ENCODE measurements at regions not wholly inside any gene's neighbourhood (a gene's known extent, or its start where the extent isn't known, plus 50 kb on each side); places are given as distances from the start of the nearest gene placed in this dataset.
"Not testable (repeated sequence)": the region's sequence is repeated elsewhere in the genome, so short reads cannot be mapped to it uniquely, and the experiment has no call there.

DNA sequence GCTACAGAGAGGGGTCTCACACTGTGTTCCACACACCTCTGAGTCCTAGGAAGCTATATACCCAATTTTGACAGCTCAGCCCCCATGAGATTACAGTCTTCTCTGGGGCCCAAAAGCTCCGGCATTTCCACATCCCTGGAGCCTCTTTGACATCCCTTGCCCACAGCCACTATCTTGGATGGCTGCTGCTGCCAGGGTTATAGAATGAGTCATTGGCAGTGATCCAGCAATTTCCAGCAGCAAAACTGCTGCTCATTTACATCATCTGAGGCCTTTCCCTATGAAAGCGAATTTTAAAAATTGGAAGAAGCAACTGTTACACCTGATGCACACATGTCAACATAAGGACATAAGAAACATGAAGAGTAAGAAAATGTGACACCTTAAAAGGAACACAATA lies 590.7 kb downstream of the MEI4 start:
- DNase-seq, result no peak

DNA sequence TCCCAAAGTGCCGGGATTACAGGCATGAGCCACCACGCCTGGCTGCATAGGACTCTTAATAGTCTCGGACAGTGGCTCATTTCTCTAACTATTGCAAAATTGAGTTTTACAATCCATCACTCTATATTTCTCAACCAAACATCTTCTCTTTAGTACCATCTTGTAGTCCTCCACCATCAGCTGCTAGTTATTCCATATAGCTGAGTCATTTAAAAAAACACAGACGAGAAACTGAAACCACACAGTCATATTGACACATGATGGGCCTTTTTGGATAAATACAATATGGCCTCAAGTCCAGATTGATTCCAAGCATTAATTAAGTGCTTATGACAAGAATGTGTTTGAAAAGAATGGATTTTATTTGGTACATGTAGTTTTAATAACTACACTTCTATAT lies 599.1 kb downstream of the MEI4 start:
- no peak for DNase-seq

DNA sequence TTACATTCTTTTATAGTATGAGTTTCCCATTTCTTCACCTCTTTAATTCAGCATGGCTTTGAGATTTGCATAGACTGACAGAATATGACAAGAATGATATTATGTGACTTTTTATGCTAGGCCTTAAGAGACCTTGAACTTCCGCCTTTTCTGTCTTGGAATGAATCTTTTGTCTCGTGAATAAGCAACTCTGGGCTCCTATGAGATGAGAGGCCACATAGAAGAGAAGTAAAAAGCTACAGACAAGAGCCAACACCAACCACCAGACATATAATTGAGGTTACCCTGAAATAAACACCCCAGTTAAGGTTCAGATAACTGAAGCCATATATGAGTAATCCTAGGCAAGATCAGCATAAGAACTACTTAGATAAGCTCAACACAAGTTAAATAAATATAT lies 600.8 kb downstream of the MEI4 start:
- DNase-seq, result no peak

DNA sequence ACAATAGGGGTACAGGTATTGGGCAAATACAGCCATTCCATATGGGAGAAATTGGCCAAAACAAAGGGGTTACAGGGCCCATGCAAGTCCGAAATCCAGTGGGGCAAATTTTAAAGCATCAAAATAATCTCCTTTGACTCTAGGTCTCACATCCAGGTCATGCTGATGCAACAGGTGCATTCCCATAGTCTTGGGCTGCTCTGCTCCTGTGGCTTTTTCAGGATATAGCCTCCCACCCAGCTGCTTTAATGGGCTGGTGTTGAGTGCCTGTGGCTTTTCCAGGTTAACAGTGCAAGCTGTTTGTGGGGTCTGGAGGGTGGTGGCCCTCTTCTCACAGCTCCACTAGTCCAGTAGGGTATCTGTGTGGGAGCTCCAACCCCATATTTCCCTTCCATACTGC lies 607.1 kb downstream of the MEI4 start:
- no peak for DNase-seq

DNA sequence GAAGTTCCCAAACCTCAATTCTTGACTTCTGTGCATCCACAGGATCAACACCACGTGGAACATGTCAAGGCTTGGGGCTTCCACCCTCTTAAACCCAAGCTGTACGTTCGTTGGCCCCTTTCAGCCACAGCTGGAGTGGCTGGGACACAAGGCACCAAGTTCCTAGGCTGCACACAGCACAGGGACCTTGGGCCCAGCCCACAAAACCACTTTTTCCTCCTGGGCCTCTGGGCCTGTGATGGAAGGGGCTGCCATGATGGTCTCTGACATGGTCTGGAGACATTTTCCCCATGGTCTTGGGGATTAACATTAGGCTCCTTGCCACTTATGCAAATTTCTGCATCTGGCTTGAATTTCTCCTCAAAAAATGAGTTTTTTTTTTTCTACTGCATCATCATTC lies 606.9 kb upstream of the IRAK1BP1 start:
- not testable (repeated sequence) for DNase-seq

DNA sequence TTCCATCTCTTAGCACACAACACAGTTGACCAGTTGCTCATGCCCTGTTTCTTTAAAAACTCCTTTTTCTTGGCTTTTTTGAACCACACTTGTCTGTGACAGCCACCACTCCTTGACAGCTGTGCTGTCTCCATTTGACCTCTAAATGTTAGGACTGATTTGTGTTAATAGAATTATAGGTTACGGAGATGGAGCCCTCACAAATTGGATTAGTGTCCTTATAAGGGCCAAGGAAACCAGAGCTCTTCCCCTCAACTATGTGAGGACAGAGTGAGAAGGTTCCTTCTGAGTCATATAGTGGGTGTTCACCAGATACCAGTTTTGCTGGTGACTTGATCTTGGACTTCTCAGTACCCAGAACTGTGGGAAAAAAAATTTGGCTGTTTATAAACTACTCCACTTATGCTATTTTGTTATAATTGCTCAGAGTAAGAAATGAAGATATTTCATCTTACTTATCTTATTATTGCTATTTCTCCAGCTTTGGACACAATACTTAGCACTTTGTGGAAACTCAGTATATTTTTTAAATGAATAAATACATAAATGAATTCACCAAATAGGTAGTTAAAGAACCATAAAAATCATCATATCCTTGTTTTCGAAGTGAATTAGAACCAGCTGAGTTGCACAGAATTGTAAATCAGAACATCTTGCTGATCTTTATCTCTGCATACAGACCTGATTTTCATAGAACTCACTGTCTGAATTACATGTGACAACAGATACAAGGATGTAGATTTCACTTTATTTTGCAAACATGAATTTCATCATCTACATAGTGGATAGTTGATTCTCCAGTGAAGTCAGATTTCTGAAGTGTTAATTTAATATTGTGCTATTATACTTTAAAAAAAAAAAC lies 598.5 kb upstream of the IRAK1BP1 start:
- DNase-seq, result no peak

DNA sequence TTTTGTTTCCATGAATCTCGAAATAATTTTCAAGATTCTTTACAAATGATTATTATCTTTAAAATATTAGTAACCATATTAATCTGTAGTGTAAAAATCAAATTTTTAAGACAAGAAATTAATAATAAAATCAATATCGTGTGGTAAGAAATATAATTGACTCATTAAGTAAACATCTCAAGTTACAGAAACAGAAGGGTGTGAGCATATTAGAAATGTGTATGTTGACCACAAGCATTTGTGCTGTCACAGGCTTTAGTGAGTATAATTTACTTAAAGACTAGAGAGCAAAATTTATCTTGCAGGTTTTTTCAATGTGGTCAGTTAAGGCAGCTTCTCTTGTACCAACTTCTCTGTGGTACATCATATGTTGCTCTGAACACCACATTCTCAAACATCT lies 566.5 kb upstream of the IRAK1BP1 start:
- no peak for DNase-seq

DNA sequence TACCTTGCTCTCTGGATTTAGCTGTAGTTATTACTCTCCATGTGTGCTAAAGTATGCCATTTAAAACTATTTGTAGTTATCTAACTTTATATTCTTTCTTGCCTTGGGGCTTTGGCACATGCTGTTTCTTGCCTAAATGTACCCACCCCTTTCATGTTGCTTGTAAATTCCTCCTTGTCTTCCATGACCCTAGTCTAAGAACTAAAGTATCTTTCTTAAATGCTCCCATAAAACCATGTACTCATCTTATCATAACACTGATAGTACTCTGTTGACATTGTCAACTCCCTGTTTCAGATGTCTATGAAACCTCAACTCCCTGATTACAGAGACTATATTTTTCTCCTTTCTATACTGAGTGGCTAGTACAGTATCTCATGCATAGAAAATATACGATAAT lies 564.9 kb upstream of the IRAK1BP1 start:
- DNase-seq, result no peak

DNA sequence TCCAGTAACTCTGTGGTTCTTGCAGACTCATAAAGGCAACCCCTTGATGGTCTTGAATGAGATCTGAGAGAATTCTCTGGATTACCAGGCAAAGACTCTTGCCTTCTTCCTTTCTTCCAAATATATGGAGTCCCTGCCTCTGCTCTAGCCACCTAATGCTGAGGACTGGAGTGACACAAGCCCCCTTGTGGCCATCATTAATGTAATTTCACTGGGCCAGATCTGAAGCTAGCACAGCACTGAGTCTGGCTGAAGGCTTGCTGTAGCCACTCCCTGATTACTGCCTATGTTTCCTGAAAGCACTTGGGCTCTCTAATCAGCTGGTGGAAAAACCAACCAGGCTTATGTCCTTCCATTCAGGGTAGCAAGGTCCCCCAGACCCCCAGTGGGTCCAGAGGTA lies 559.3 kb upstream of the IRAK1BP1 start:
- no peak for DNase-seq

DNA sequence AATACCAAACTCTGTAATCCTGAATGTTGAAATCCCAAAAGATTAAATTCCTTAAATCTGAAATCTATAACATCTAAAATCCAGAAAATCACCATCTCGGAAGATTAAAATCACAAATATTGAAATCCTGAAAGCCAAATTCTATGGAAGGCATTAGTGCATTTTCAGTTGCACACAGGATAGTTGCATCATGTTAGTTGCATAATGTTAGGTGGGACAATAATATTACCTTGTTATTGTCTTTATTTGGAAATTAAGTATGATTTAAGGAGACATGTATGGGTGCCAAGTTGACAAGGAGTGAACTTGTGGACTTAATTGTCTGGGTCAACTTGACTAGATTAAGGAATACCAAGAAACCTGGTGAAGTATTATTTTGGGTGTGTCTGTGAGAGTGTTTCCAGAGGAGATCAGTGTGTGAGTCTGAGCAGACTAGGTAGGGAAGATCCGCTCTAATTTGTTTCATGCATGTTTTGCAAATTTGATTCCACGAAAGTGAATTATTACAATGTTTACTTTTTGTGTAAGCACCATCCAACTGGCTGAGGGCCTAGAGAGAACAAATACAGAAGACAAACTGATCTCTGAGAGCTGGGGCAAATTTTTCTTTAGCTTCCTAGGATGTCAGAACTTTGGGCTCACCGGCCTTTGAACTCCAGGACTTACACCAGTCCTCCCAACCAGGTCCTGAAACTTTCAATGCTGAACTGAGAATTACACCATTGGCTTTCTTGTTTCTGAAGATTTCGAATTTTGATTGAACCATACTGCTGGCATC lies 545.1 kb upstream of the IRAK1BP1 start:
- DNase-seq, result no peak

DNA sequence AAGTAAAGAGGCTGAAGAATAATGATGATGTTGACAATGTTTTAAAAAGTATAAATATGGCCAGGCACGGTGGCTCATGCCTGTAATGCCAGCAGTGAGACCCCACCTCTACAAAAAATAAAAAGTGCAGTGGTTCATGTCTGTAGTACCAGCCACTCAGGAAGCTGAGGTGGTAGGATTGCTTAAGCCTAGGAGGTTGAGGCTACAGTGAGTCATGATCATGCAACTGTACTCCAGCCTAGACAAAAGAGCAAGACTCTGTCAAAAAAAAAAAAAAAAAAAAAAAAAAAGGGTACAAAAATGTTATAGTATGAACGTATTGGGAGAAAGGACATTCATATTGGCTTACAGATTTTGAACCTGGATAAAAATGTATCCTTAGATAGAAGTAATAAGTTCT lies 543.1 kb upstream of the IRAK1BP1 start:
- no peak for DNase-seq

DNA sequence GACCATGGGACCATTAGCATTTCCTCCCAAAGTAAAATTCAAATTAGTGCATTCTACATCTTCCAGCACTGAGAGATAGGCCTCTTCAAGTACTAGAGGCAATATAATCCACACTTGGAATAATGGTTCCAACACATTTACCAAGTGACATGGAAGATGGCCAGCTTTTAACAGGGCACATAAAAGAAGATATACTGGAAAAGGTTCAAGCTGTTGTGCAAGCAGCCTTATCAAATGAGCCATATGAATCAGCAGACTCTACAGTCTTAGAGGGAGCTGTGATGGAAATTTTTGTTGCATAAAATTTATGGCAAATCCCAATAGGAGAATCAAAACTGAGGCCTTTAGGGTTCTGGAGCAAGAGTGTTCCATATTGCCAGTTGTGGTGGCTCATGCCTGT lies 526.6 kb upstream of the IRAK1BP1 start:
- no peak for DNase-seq

DNA sequence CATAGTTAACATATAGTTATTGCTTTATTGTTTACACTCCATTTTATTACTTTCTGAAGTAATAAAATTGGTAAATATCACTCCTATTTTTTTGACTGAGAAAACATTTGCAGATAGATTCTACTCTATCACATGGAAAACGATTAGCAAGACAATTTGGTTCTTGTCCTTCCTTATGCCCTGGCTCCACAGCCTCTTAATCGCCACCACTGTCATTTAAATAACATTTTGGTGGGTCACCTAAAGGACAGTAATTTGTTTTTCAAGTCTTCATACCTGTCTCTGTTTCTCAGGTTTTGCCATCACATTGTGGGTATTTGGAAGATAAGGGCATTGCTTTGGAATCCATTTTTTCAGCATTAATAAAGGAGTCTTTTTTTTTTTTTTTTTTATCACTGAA lies 521.5 kb upstream of the IRAK1BP1 start:
- no peak for DNase-seq

DNA sequence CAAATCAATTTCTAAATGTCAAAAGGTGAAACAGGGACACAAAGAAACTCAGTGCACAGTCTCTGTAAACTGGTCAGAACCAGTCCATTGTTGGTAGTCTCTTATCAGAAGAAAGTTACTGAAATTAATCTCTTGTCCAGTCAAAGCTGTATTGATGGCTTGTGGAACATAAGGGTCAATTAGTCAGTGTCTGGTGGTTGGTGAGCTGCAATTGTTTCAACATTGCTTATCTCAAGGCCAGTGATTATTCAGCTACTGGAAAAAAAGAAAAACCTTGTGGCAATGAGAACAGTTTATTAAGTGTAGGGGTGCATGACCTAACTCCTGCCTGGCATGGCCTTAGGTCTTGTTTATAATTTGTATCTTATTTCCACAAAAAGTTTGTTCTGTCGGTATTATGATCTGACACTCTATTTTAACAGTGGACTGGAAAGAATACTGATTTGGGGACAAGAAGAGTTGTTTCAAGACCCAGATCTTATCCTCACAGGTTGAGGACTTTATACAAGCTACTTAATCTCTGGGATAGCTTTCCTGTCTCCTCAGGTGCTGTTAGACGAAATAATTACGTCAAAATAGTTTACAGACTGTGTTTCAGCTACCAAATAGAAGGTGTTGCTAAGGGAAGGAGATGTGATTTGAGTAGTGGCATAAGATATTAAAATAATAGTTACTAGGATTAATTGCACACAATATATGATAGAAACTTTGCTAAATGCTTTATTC lies 520.0 kb upstream of the IRAK1BP1 start:
- no peak for DNase-seq

DNA sequence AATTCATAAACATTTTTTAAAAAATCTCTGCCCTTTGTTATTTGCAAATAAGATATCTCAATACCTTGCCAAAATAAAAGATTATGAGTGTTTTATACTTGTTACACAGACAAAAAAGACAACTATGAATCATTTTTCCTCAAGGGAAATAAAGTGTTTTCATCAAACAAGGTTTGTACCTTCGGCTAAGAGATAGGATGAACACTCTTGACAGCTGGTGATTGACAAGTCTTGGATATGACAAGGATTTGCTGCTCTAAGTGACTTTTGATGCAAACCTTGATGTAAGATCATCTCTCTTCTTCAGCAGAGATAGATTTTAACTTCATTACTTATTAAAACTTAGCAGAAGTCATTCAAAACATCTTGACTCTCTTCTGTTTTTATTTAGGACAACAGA lies 514.3 kb upstream of the IRAK1BP1 start:
- no peak for DNase-seq

DNA sequence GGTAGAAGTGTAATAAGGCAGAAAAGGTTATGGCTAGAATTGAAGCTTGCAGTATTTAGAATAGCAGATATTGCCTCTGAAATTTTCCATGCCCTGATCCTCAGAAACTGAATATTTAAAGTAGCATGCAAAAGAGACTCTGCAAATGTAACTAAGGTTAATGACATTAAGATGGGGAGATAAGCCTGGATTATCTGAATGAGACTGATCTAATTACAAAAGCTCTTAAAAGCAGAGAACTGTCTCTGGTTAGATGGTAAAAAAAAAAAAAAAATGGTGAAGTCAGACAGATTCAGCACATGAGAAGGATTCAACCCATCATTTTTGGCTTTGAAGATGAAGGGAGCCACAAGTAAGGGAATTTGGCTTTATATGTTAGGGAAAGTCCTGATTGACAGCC lies 503.7 kb upstream of the IRAK1BP1 start:
- no peak for DNase-seq

DNA sequence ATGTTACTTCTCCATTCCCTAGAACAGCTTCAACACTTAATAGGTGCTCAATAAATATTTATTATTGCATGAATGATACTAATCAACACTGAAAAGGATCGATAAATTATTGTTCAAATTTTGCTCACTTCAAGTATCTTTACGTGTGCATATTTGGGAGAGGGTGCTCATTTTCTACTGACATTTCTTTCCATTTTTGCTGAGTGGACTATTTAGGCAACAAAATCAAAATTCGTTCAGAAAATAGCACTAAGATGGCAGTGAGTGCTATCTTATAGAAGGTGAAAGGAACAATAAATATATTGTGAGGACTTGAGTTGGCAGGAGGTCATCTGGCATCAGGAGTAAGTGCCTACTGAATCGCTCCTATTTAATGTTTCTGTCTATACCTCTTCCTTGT lies 501.9 kb upstream of the IRAK1BP1 start:
- DNase-seq, result no peak

DNA sequence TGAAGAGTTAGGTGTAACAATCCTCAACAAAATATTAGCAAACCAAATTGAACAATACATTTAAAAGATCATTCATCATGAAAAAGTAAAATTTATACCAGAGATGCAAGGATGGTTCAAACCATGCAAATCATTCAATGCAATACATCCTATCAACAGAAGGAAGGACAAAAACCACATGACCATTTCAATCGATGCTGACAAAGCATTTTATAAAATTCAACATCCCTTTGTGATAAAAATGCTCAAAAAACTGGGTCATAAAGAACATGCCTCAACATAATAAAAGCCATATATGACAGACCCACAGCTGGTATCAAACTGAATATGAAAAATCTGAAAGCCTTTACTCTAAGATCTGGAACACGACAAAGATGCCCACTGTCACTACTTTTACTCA lies 490.3 kb upstream of the IRAK1BP1 start:
- DNase-seq, result no peak

DNA sequence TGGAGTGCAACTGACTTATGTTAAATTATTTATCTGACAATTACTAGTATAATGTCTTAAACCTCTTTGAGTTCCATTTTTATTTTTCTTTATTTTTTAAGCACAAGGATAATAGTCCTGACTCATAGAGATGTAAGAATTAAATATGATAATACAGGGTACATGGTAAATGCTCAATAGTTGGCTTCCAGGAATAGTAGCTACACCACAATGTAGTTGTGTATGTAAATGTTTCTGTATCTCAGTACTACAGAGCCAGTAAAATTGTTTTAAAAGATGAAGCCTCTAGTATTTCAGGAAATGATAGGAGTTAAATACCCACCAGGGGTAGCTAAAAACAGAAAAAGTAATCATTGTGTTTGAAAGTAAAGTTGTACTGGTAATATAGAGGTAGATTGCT lies 487.4 kb upstream of the IRAK1BP1 start:
- no peak for DNase-seq

DNA sequence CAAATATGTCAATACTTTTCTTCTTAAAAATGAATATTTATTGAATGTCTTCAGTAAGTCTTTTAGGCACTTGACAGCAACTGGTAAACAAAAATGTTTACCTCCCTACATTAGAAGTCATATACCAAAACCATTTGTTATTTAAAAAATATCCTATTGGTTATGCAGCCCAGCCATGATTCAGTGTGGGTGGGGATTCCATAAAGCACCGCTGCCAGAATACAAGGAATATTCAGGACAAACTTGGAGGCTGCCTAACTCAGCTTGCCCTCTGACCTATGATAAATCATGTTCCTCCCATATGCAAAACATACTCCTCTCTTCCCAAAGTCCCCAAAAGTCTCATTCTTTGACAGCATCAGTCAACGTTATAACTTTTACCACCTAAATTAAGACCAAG lies 486.8 kb upstream of the IRAK1BP1 start:
- DNase-seq, result no peak

DNA sequence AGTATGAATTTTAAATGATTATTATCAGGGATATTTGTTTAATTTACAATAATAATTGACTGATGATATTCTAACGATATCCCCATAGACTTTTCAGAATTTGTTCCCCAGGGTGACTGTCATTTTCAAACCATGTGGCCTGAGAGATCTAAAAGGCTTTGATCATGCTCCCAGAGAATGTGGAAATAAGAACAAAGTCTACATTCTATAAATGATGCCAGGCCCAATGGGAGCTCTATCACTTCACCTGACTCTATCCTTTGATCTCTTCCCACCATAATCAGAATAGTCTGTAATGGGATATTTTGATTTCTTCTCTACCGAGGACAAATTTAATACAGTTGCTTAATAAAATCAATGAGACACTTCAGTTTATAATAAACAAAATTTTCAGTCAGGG lies 483.4 kb upstream of the IRAK1BP1 start:
- no peak for DNase-seq

DNA sequence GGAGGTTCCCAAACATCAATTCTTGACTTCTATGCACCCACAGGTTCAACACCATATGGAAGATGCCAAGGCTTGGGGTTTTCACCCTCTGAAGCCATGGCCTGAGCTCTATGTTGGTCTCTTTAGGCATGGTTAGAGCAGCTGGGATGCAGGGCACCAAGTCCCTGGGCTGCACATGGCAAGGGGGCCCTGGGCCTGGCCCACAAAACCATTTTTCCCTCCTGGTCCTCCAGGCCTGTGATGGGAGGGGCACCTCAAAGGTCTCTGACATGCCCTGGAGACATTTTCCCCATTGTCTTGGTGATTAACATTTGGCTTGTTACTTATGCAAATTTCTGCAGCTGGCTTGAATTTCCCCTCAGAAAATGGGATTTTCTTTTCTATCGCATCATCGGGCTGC lies 480.5 kb upstream of the IRAK1BP1 start:
- not testable (repeated sequence) for DNase-seq

DNA sequence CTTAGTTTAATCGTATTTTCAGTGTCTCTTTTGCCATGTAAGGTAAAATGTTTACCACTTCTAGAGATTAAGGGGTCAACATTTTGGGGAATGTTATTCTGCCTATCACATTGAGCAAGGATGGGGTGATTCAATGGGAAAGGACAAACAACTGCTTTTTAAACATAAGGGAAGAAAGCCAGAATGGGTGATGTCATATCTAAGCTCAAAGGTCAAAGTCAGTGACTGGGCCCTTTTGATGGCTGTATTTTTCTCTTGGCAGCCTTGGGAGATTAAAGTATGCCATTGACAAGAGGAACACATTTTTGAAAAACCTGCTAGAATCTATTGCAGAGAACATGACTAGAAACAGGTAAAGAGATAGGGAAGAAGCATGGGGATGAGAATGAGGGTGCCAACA lies 477.3 kb upstream of the IRAK1BP1 start:
- DNase-seq, result no peak

DNA sequence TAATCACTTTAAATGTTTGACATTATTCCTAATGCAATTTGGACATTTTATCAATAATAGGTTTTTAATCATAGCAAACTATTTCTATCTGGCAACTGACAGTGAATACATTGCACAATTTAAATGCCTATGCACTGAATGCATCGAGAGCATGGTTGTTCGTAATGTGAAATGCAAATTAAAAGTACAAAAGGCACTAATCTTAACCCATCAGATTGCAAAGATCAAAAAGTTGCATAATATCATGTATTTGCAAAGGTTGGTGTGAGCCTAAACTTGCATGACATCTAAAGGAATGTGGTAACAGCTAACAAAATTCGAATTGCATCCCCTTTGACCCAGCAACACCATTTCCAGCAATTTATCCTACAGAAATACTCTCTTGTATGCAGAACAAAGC lies 469.9 kb upstream of the IRAK1BP1 start:
- no peak for DNase-seq
